Sciatic nerve (tissue), 2 donors: ENCODE measurements at regions not wholly inside any gene's neighbourhood (a gene's known extent, or its start where the extent isn't known, plus 50 kb on each side); places are given as distances from the start of the nearest gene placed in this dataset.

Source experiments
- ATAC-seq: fragments of 200-7000 bp; cut with Tn5 transposase; one replicate; pipeline ENCODE4 v1.9.1; 2020; ENCODE audit warnings: mild to moderate bottlenecking, moderate library complexity
- DNase-seq: peaks from one replicate; pipeline ENCODE4 v3.0.0-alpha.2; 2020; ENCODE audit warnings: low spot score
- intact Hi-C: fragments of 100-400 bp; cut with DNase I; formaldehyde crosslinking; loops from one replicate; pipeline ENCODE4 v1.14.2; 2022
- donor health status: DM: no; HTN: no; CAD: no.
- donor health status: DM: no; HTN: no; CAD: no.

DNA sequence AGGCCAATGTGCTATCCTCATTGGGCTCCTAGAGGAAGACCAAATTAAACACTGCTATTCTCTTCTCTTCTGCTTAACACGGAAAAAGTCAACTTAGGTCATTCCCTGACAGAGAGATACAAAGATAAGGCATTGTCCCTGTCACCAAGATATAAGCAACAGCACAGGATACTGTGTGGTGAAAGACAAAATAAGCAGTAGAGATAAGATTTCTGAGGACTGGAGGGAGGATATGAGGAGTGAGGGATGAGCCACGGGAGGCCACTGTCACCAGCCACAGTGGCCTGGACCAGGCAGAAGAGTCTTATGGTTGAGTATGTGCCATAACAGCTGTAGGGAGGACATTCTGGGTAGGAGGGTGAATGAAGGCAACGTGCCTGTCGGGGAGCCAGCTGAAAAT is 54.4 kb upstream of the SLC14A2 start:
- DNase-seq, result no peak
- no peak for ATAC-seq
- intact Hi-C loops, result loop anchor here (10.0 kb wide), 1 partner anchor 1014 kb away; no protein-coding TSS in a partner anchor

DNA sequence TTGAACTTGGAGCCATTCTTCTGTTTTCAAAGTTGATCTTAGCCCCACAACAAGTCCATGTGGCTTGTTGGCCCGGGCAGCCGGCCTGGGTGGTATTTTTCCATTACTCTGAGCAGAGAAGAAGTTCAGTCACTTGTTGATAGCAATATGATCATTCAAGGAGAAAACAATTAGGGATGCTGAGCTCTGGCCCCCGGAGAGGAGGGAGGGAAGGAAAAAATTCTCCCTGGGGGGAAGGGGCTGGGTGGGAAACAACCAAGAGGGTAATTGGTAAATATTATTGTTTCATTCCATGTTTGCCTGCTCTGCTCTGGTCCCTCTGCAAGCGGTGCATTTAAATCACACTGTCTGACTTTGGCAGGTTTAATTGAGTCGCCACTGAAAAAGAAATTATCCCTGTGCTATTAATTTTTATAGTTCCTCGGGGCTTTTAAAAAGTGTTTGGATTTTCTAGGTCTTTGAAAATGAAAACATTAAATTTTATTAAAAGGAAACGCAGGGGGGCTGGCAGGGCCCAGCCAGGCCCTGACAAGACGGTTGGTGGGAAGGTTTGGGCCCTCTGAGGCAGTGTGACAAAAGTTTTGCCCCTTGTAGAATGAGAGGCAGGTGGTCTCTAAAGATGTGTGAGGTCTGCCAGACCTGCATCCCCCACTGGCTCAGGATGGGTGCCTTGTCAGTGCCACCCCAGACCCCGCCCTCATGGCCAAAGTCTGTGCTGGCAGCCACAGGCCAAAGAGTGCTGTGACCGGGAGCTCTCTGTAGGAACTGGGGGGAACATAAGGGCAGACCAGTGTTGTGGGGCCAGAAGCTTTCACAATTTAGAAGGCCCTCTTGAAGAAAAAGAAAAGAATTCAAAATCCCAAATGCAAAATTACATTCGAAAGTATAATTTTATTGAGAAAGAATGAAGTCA is 52.5 kb upstream of the SLC14A2 start:
- intact Hi-C loops, result loop anchor here (10.0 kb wide), 1 partner anchor 1012 kb away; no protein-coding TSS in a partner anchor
- ATAC-seq (peak; percentile 89), DNase-seq (peak; percentile 82)

DNA sequence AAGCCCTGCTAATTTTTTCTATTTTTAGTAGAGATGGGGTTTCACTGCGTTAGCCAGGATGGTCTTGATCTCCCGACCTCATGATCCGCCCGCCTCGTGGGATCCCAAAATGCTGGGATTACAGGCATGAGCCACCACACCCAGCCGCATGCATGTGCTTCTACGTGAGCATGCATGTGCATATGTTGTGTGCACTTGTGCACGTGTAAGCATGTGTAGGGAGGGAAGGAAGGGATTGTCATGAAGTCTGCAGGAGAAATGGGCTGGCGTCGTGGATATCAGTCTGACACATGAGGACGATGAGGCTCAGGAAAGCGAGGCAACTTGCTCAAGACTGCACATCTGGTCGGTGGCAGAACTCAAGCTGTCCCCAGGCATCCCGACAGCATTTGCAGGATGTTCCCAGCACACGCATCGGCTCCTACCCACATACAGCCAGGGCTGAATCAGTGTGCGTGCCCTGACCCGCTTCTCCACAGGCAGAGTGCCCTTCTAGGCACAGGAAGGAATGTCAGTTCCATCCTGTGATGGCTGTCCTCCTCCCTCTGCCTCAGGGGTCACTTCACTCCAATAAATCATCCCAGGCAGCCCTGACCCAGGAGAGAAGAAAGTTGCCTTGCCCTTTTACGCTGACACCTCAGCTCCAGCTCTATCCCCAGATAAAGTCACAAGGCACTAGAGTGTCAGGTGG is 49.9 kb upstream of the SLC14A2 start:
- DNase-seq (no peak), ATAC-seq (no peak)
- intact Hi-C loops, result loop anchor here (10.0 kb wide), 1 partner anchor 1009 kb away; no protein-coding TSS in a partner anchor
